Activated CD8-positive, alpha-beta memory T cell treated with anti-CD3 and anti-CD28 coated beads for 4 hours (primary cell): ENCODE measurements at regions not wholly inside any gene's neighbourhood (a gene's known extent, or its start where the extent isn't known, plus 50 kb on each side); places are given as distances from the start of the nearest gene placed in this dataset.

Source experiments
- DNase-seq, 2 donors: peaks; one replicate each; pipeline ENCODE4 v3.0.0-alpha.2; 2020; ENCODE audit warnings: low read depth in 2 of 2

GRCh38 chr20:39640147-39640546, 678.0 kb downstream of the DHX35 start:
- no peak for DNase-seq

GRCh38 chr20:39638731-39639130, 676.6 kb downstream of the DHX35 start:
- DNase-seq = no peak

- DNase-seq = no peak
Measured at GRCh38 chr20:39633689-39634088, 671.5 kb downstream of the DHX35 start.

GRCh38 chr20:39632757-39633156, 670.6 kb downstream of the DHX35 start:
- DNase-seq = no peak

GRCh38 chr20:39632176-39632575, 670.0 kb downstream of the DHX35 start:
- no peak for DNase-seq

GRCh38 chr20:39631557-39631956, 669.4 kb downstream of the DHX35 start:
- DNase-seq = no peak

- no peak for DNase-seq
Measured at GRCh38 chr20:39630215-39630908, 668.2 kb downstream of the DHX35 start.

GRCh38 chr20:39627765-39628164, 665.6 kb downstream of the DHX35 start:
- DNase-seq = no peak

GRCh38 chr20:39624316-39624715, 662.2 kb downstream of the DHX35 start:
- DNase-seq = no peak

GRCh38 chr20:39623584-39624234, 661.6 kb downstream of the DHX35 start:
- no peak for DNase-seq

GRCh38 chr20:39619271-39619785, 657.2 kb downstream of the DHX35 start:
- DNase-seq = no peak

GRCh38 chr20:39611901-39612300, 649.8 kb downstream of the DHX35 start:
- DNase-seq = no peak

GRCh38 chr20:39607141-39607540, 645.0 kb downstream of the DHX35 start:
- no peak for DNase-seq

GRCh38 chr20:39605908-39606307, 643.8 kb downstream of the DHX35 start:
- no peak for DNase-seq

GRCh38 chr20:39605361-39605760, 643.2 kb downstream of the DHX35 start:
- no peak for DNase-seq

GRCh38 chr20:39603219-39603618, 641.1 kb downstream of the DHX35 start:
- DNase-seq = no peak

GRCh38 chr20:39602649-39603048, 640.5 kb downstream of the DHX35 start:
- DNase-seq = no peak

GRCh38 chr20:39600871-39601270, 638.7 kb downstream of the DHX35 start:
- DNase-seq = no peak

GRCh38 chr20:39600156-39600555, 638.0 kb downstream of the DHX35 start:
- DNase-seq = no peak

GRCh38 chr20:39596554-39596953, 634.4 kb downstream of the DHX35 start:
- DNase-seq = no peak

GRCh38 chr20:39592371-39592770, 630.2 kb downstream of the DHX35 start:
- no peak for DNase-seq

- no peak for DNase-seq
Measured at GRCh38 chr20:39588148-39588757, 626.1 kb downstream of the DHX35 start.

- DNase-seq = no peak
Measured at GRCh38 chr20:39581034-39581433, 618.9 kb downstream of the DHX35 start.
